ENCODE measurements at regions not wholly inside any gene's neighbourhood (a gene's known extent, or its start where the extent isn't known, plus 50 kb on each side); places are given as distances from the start of the nearest gene placed in this dataset.

GRCh38 chr13:110993788-110994187, 78.9 kb upstream of the ANKRD10 start:
- no peak for TF ChIP-seq CTCF (IDR thresholded peaks at IDR 0.05; ENCODE audit: insufficient read depth, low read depth, low read length)
- H3K4me3 ChIP-seq (ENCODE audit: low read depth, low read length): no peak overlapping the region
- DNase-seq (ENCODE audit: low read depth): no peak

GRCh38 chr13:110991991-110992508, 77.2 kb upstream of the ANKRD10 start:
- DNase-seq (ENCODE audit: low read depth): no peak
- no peak for TF ChIP-seq CTCF (IDR thresholded peaks at IDR 0.05; ENCODE audit: insufficient read depth, low read depth, low read length)
- H3K4me3 ChIP-seq (ENCODE audit: low read depth, low read length): no peak overlapping the region

GRCh38 chr13:110989331-110989730, 74.5 kb upstream of the ANKRD10 start:
- TF ChIP-seq CTCF (IDR thresholded peaks at IDR 0.05; ENCODE audit: insufficient read depth, low read depth, low read length): no peak
- no peak overlapping the region for H3K4me3 ChIP-seq (ENCODE audit: low read depth, low read length)
- peak; percentile 41 for DNase-seq (ENCODE audit: low read depth)

- peak; percentile 35 for DNase-seq (ENCODE audit: low read depth)
- H3K4me3 ChIP-seq (ENCODE audit: low read depth, low read length): no peak overlapping the region
- TF ChIP-seq CTCF (IDR thresholded peaks at IDR 0.05; ENCODE audit: insufficient read depth, low read depth, low read length): no peak
Measured at GRCh38 chr13:110985541-110985940, 70.7 kb upstream of the ANKRD10 start.

- TF ChIP-seq CTCF (IDR thresholded peaks at IDR 0.05; ENCODE audit: insufficient read depth, low read depth, low read length): no peak
- H3K4me3 ChIP-seq (ENCODE audit: low read depth, low read length): no peak overlapping the region
- no peak for DNase-seq (ENCODE audit: low read depth)
Measured at GRCh38 chr13:110984798-110985197, 69.9 kb upstream of the ANKRD10 start.

- no peak overlapping the region for H3K4me3 ChIP-seq (ENCODE audit: low read depth, low read length)
- TF ChIP-seq CTCF (IDR thresholded peaks at IDR 0.05; ENCODE audit: insufficient read depth, low read depth, low read length): no peak
- DNase-seq (ENCODE audit: low read depth): peak; percentile 50
Measured at GRCh38 chr13:110984381-110984780, 69.5 kb upstream of the ANKRD10 start.

- no peak for TF ChIP-seq CTCF (IDR thresholded peaks at IDR 0.05; ENCODE audit: insufficient read depth, low read depth, low read length)
- H3K4me3 ChIP-seq (ENCODE audit: low read depth, low read length): no peak overlapping the region
- peak; percentile 83 for DNase-seq (ENCODE audit: low read depth)
Measured at GRCh38 chr13:110983241-110983640, 68.4 kb upstream of the ANKRD10 start.
